Vagina (tissue), 2 donors: ENCODE measurements at regions not wholly inside any gene's neighbourhood (a gene's known extent, or its start where the extent isn't known, plus 50 kb on each side); places are given as distances from the start of the nearest gene placed in this dataset.

Experiments
- DNase-seq, 2 donors: peaks; one replicate each; pipeline ENCODE4 v3.0.0-alpha.2; 2017; ENCODE audit errors: extremely low spot score in 2 of 2
- H3K27ac ChIP-seq: fragments of 200-600 bp; sonication (generic); one replicate; pipeline ENCODE4 v1.5.1; 2019
- H3K27me3 ChIP-seq: fragments of 200-600 bp; sonication (generic); one replicate; pipeline ENCODE4 v1.5.1; 2019
- H3K36me3 ChIP-seq, 2 donors: fragments of 200-600 bp; sonication (generic); one replicate each; pipeline ENCODE4 v1.5.1; 2017 to 2019
- H3K4me1 ChIP-seq: fragments of 200-600 bp; sonication (generic); one replicate; pipeline ENCODE4 v1.5.1; 2019
- H3K4me3 ChIP-seq, 2 donors: fragments of 200-600 bp; sonication (generic); 1 replicate in 1 of 2; 2 replicates in 1 of 2; pipeline ENCODE4 v1.5.1; 2016 to 2019
- H3K9me3 ChIP-seq: fragments of 200-600 bp; sonication (generic); one replicate; pipeline ENCODE4 v1.5.1; 2019
- POLR2A ChIP-seq, 2 donors: fragments of 450-650 bp; IDR thresholded peaks; one replicate each; pipeline ENCODE4 v1.6.1; 2017; ENCODE audit warnings: antibody characterized with exemption in 2 of 2, mild to moderate bottlenecking in 2 of 2, moderate library complexity in 2 of 2
- POLR2AphosphoS5 ChIP-seq, 2 donors: sonication (generic); formaldehyde crosslinking; IDR thresholded peaks; one replicate each; pipeline ENCODE4 v1.9.0; 2017; ENCODE audit warnings: antibody characterized with exemption in 2 of 2, mild to moderate bottlenecking in 2 of 2, low read depth in 1 of 2; ENCODE audit not compliant: insufficient read depth in 1 of 2
- intact Hi-C: fragments of 100-400 bp; cut with DNase I; formaldehyde crosslinking; loops from one replicate; pipeline ENCODE4 v1.15.1; 2023
- TF ChIP-seq, protein P1 (sequence below), 3 experiments: fragments of 450-650 bp in 2 of 3; fragments of 200-600 bp in 1 of 3; sonication (generic) in 1 of 3; IDR thresholded peaks; one replicate each; pipeline ENCODE4 v1.5.1; 2017 to 2019; ENCODE audit warnings: antibody characterized with exemption in 3 of 3, mild to moderate bottlenecking in 2 of 3, moderate library complexity in 2 of 3

DNA sequence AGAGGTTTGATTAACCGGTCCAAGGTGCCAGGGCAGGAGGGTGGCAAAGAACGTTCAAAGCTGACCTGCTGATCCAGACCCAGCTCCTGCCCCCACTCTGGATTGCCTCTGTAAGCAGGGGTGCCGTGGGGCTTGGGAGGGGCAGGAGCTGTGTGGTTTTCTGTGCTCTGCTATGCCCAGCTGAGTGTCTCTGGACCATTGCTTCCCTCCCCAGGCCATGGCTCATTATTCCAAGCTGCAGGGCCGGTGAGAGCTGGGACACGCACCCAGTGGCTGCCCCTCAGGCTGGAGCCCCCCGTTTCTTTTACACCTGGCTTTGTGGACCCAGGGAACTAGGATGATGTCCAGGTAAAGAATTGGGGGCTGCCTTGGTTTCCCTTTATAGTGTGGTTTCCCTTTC lies 238.4 kb upstream of the HS6ST1 start:
- intact Hi-C loops, result no loop called here
- DNase-seq, result no peak
- Histone ChIP-seq H3K4me3 (no peak overlapping the region), H3K27me3 (no peaks in the 10 kb centered on the region), H3K27ac (no peak overlapping the region), H3K36me3 (no peaks in the 10 kb centered on the region), H3K4me1 (no peaks in the 10 kb centered on the region), H3K9me3 (no peaks in the 10 kb centered on the region)
- no peak for TF ChIP-seq POLR2AphosphoS5 (IDR thresholded peaks at IDR 0.05; ENCODE audit: insufficient read depth in 1 of 2, low read depth in 1 of 2)
- TF ChIP-seq, protein P1, sequence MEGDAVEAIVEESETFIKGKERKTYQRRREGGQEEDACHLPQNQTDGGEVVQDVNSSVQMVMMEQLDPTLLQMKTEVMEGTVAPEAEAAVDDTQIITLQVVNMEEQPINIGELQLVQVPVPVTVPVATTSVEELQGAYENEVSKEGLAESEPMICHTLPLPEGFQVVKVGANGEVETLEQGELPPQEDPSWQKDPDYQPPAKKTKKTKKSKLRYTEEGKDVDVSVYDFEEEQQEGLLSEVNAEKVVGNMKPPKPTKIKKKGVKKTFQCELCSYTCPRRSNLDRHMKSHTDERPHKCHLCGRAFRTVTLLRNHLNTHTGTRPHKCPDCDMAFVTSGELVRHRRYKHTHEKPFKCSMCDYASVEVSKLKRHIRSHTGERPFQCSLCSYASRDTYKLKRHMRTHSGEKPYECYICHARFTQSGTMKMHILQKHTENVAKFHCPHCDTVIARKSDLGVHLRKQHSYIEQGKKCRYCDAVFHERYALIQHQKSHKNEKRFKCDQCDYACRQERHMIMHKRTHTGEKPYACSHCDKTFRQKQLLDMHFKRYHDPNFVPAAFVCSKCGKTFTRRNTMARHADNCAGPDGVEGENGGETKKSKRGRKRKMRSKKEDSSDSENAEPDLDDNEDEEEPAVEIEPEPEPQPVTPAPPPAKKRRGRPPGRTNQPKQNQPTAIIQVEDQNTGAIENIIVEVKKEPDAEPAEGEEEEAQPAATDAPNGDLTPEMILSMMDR (IDR thresholded peaks at IDR 0.05), result no peak
- TF ChIP-seq POLR2A (IDR thresholded peaks at IDR 0.05), result no peak

DNA sequence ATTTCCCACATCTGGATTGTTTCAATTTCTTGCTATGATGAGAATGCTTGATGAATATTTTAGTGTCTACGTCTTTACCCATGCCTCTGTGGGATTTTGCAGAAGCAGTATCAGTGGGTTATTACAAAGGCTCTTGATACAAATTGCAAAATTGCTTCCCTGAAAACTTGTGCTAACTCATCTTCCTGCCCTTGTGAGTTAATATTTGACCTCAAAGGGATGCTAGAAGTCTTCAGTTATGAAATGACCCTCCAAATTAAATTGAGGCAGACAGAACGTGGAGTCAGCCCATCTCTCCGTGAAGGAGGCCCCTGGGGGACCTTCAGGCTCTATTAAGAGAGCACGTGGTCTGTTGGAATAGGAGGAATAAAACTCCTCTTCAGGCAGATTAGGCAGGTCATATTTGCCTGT lies 239.2 kb upstream of the HS6ST1 start:
- Histone ChIP-seq H3K27ac (no peak overlapping the region), H3K36me3 (no peaks in the 10 kb centered on the region), H3K27me3 (no peaks in the 10 kb centered on the region), H3K4me3 (no peak overlapping the region), H3K4me1 (peaks cover 7% of the 10 kb centered on the region), H3K9me3 (no peaks in the 10 kb centered on the region)
- DNase-seq, result peak in 1 of 2 donors; percentile 86
- TF ChIP-seq, protein P1 (IDR thresholded peaks at IDR 0.05), result no peak
- TF ChIP-seq POLR2A (IDR thresholded peaks at IDR 0.05) (no peak), POLR2AphosphoS5 (IDR thresholded peaks at IDR 0.05; ENCODE audit: insufficient read depth in 1 of 2, low read depth in 1 of 2) (no peak)
- intact Hi-C loops, result no loop called here

DNA sequence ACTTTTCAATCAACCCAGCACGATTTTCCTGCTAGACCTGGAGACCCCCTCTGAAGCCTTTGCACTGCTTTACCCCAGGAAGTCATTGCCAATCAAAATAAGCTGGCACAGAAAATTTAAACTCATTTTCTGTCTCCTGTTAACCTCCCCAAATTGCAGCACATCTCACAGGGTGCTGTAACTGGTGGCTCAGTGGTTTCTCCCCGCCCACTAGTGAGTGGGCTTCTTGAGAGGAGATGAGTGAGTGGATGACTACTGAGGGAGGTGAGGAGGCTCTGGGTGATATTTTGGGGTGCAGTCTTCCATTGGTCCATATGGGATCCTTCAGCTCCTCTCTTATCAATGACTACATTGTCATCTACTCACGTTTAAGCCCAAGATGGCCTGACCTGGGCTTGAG lies 239.8 kb upstream of the HS6ST1 start:
- TF ChIP-seq POLR2AphosphoS5 (IDR thresholded peaks at IDR 0.05; ENCODE audit: insufficient read depth in 1 of 2, low read depth in 1 of 2), result no peak
- TF ChIP-seq, protein P1 (IDR thresholded peaks at IDR 0.05), result no peak
- TF ChIP-seq POLR2A (IDR thresholded peaks at IDR 0.05), result no peak
- no peaks in the 10 kb centered on the region for H3K36me3 ChIP-seq
- no peaks in the 10 kb centered on the region for H3K27me3 ChIP-seq
- no peak overlapping the region for H3K27ac ChIP-seq
- DNase-seq, result no peak
- intact Hi-C loops, result no loop called here
- H3K4me3 ChIP-seq, result no peak overlapping the region
- peaks cover 13% of the 10 kb centered on the region for H3K4me1 ChIP-seq
- no peaks in the 10 kb centered on the region for H3K9me3 ChIP-seq

DNA sequence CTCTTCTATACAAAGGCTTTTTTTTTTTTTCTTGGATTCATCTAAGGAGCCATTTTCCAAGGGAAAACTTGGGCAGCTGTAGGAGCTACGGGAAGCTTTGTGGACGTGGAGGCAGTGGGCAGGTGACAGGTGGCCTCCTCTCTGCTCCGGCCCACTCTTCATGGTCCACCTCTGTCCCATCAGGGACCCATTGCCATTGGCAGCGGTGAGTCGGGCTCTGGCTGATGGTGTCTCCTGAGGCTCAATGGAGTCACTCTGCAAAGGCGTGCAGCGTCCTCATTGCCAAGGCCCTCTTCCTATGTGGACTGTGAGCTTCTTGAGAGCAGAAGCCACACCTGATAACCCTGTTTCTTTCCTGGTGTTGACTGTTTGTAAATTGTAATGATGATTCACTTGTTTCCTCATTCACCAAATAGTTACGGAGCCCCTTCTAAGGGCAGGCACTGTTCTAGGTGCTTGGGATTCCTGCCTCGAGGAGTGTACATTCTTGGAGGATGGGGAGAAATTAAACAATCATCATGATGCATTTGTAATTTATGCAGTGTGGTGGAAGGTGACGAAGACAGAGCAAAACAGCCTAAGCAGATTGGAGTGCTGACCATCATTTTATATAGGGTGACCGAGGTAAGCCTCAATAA lies 240.3 kb upstream of the HS6ST1 start:
- H3K27ac ChIP-seq, result no peak overlapping the region
- no peak for DNase-seq
- intact Hi-C loops, result no loop called here
- no peak overlapping the region for H3K4me3 ChIP-seq
- H3K36me3 ChIP-seq, result no peaks in the 10 kb centered on the region
- peaks cover 18% of the 10 kb centered on the region for H3K4me1 ChIP-seq
- no peaks in the 10 kb centered on the region for H3K9me3 ChIP-seq
- H3K27me3 ChIP-seq, result no peaks in the 10 kb centered on the region
- TF ChIP-seq, protein P1 (IDR thresholded peaks at IDR 0.05), result no peak
- no peak for TF ChIP-seq POLR2A (IDR thresholded peaks at IDR 0.05)
- no peak for TF ChIP-seq POLR2AphosphoS5 (IDR thresholded peaks at IDR 0.05; ENCODE audit: insufficient read depth in 1 of 2, low read depth in 1 of 2)
